Stomach (tissue), 4 donors: ENCODE measurements at regions not wholly inside any gene's neighbourhood (a gene's known extent, or its start where the extent isn't known, plus 50 kb on each side); places are given as distances from the start of the nearest gene placed in this dataset.

ENCODE experiments used
- CTCF ChIP-seq, 7 experiments: fragments of 450-650 bp in 4 of 7; fragments of 200-600 bp in 3 of 7; sonication (generic) in 3 of 7; IDR thresholded peaks; one replicate each; pipeline ENCODE4 v1.5.1; 2016 to 2019; ENCODE audit warnings: antibody characterized with exemption in 7 of 7, control low read depth in 2 of 7, mild to moderate bottlenecking in 1 of 7
- EP300 ChIP-seq: sonication (generic); formaldehyde crosslinking; IDR thresholded peaks from one replicate; pipeline ENCODE4 v1.6.1; 2017; ENCODE audit warnings: antibody characterized with exemption
- POLR2A ChIP-seq, 4 donors: fragments of 450-650 bp; IDR thresholded peaks; one replicate each; pipeline ENCODE4 v1.6.1; 2016; ENCODE audit warnings: antibody characterized with exemption in 4 of 4, control low read depth in 2 of 4, mild to moderate bottlenecking in 1 of 4, moderate library complexity in 1 of 4

DNA sequence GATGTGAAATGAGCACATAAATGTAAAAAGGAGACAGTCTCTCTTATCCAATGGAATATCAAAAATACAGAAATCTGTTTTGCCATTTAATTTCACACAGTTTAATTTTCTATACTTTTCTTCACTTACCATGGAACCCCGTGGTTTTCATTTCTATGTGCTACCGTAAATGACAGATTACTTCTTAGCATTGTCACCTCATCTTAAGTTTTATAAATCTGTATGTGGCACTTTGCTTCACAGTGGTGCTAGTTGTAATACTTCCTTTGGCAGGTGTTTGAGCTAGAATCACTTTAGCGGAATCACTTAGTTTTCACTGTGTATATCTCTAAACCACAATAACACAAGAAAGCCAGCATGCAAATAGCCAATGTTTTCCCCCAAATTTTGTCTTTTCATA is 781.9 kb upstream of the MGAT4C start:
- no peak for TF ChIP-seq CTCF (IDR thresholded peaks at IDR 0.05)
- TF ChIP-seq POLR2A (IDR thresholded peaks at IDR 0.05), result no peak
- TF ChIP-seq EP300, result no peak
